SK-N-SH (cell line): ENCODE measurements at regions not wholly inside any gene's neighbourhood (a gene's known extent, or its start where the extent isn't known, plus 50 kb on each side); places are given as distances from the start of the nearest gene placed in this dataset.

Experiments
- CTCF ChIA-PET: fragments of 300-600, 350-600 bp; formaldehyde crosslinking; extraction: SDS; loops from one replicate; lab custom pipeline; 2021; lab: Yijun Ruan, JAX
- POLR2A ChIA-PET: fragments of 350-600 bp; sonication (Branson Sonifier 250); formaldehyde crosslinking; extraction: SDS; loops from one replicate; lab custom pipeline; 2020; ENCODE audit warnings: antibody characterized with exemption, inconsistent platforms; lab: Yijun Ruan, JAX
- DNase-seq: peaks from one replicate; pipeline ENCODE4 v3.0.0; 2012
- H2AFZ ChIP-seq: fragments of 200-600 bp; sonication (generic); 2 replicates; pipeline ENCODE4 v1.8.1; 2016; ENCODE audit warnings: antibody characterized with exemption, mild to moderate bottlenecking, low read depth
- H3F3A ChIP-seq: fragments of 200-600 bp; sonication (generic); replicated peaks from 2 replicates; pipeline ENCODE3; 2016; ENCODE audit warnings: antibody characterized with exemption, mild to moderate bottlenecking; ENCODE audit not compliant: insufficient read depth
- H3K27ac ChIP-seq, 2 experiments: fragments of 200-500 bp in 1 of 2; fragments of 200-600 bp in 1 of 2; sonication (Bioruptor generic) in 1 of 2; sonication (generic), shearing (Covaris generic) in 1 of 2; 2 replicates each; pipeline versions ENCODE4 v1.5.1 to v1.6.1; 2014 to 2016; ENCODE audit warnings: low read depth in 2 of 2, inconsistent platforms in 1 of 2, low read length in 1 of 2, mild to moderate bottlenecking in 1 of 2, mixed read lengths in 1 of 2
- H3K27me3 ChIP-seq: fragments of 200-600 bp; sonication (generic), shearing (Covaris generic); 2 replicates; pipeline ENCODE4 v1.6.1; 2016; ENCODE audit warnings: mixed run types; ENCODE audit not compliant: insufficient read depth
- H3K36me3 ChIP-seq, 2 experiments: fragments of 200-500 bp in 1 of 2; fragments of 200-600 bp in 1 of 2; sonication (Bioruptor generic) in 1 of 2; sonication (generic) in 1 of 2; replicated peaks in 1 of 2; 2 replicates each; pipeline versions ENCODE3 to v1.5.1; 2014 to 2016; ENCODE audit warnings: low read length in 1 of 2, mild to moderate bottlenecking in 1 of 2; ENCODE audit not compliant: insufficient read depth in 2 of 2, control insufficient read depth in 1 of 2
- H3K4me1 ChIP-seq, 2 experiments: fragments of 200-500 bp in 1 of 2; fragments of 200-600 bp in 1 of 2; sonication (Bioruptor generic) in 1 of 2; sonication (generic), shearing (Covaris generic) in 1 of 2; 2 replicates each; pipeline versions ENCODE4 v1.5.1 to v1.6.1; 2014 to 2016; ENCODE audit warnings: low read depth in 1 of 2, low read length in 1 of 2, mixed run types in 1 of 2; ENCODE audit not compliant: insufficient read depth in 2 of 2, control insufficient read depth in 1 of 2
- H3K4me2 ChIP-seq: fragments of 200-600 bp; sonication (generic), shearing (Covaris generic); 2 replicates; pipeline ENCODE4 v1.6.1; 2017; ENCODE audit warnings: mixed run types
- H3K4me3 ChIP-seq, 2 experiments: fragments of 200-500 bp in 1 of 2; fragments of 200-600 bp in 1 of 2; sonication (Bioruptor generic) in 1 of 2; sonication (generic), shearing (Covaris generic) in 1 of 2; 2 replicates each; pipeline versions ENCODE4 v1.5.1 to v1.8.1; 2014 to 2016; ENCODE audit warnings: low read depth in 2 of 2, inconsistent platforms in 1 of 2, low read length in 1 of 2, mild to moderate bottlenecking in 1 of 2, mixed read lengths in 1 of 2, moderate library complexity in 1 of 2
- H3K79me2 ChIP-seq: fragments of 200-600 bp; sonication (generic); 2 replicates; pipeline ENCODE4 v1.8.1; 2017; ENCODE audit warnings: mild to moderate bottlenecking; ENCODE audit not compliant: insufficient read depth
- H3K9ac ChIP-seq: fragments of 200-600 bp; sonication (generic); 2 replicates; pipeline ENCODE4 v1.6.1; 2017; ENCODE audit warnings: mixed run types
- H3K9me2 ChIP-seq: fragments of 200-600 bp; sonication (generic); 2 replicates; pipeline ENCODE4 v1.6.1; 2017; ENCODE audit warnings: mixed run types
- H3K9me3 ChIP-seq: fragments of 200-600 bp; sonication (generic); 2 replicates; pipeline ENCODE4 v1.6.1; 2017; ENCODE audit warnings: mixed run types, mild to moderate bottlenecking, moderate library complexity
- H4K20me1 ChIP-seq: fragments of 200-600 bp; sonication (generic); 2 replicates; pipeline ENCODE4 v1.6.1; 2017; ENCODE audit warnings: mild to moderate bottlenecking, mixed run types; ENCODE audit not compliant: insufficient read depth
- ELF1 ChIP-seq: IDR thresholded peaks from 2 replicates; pipeline ENCODE4 v1.4.0; 2012
- EP300 ChIP-seq, 2 experiments: IDR thresholded peaks; 2 replicates each; pipeline versions ENCODE4 v1.4.0 to v1.6.1; 2012; ENCODE audit warnings: borderline replicate concordance in 1 of 2, low read depth in 1 of 2, low read length in 1 of 2
- FOXM1 ChIP-seq: IDR thresholded peaks from 2 replicates; pipeline ENCODE4 v1.4.0; 2012; ENCODE audit warnings: low read depth, mild to moderate bottlenecking
- JUND ChIP-seq: IDR thresholded peaks from 2 replicates; pipeline ENCODE4 v1.4.0; 2012
- NFIC ChIP-seq: IDR thresholded peaks from 2 replicates; pipeline ENCODE4 v1.4.0; 2012; ENCODE audit warnings: borderline replicate concordance
- NRF1 ChIP-seq: IDR thresholded peaks from 2 replicates; pipeline ENCODE4 v1.6.1; 2012; ENCODE audit warnings: low read depth, mild to moderate bottlenecking, low read length
- RFX5 ChIP-seq: IDR thresholded peaks from 2 replicates; pipeline ENCODE4 v1.6.1; 2012; ENCODE audit warnings: mild to moderate bottlenecking, improper control_type of control experiment, low read length
- RXRA ChIP-seq: IDR thresholded peaks from 2 replicates; pipeline ENCODE4 v1.4.0; 2012; ENCODE audit warnings: low read depth, mild to moderate bottlenecking, borderline replicate concordance
- SIN3A ChIP-seq: IDR thresholded peaks from 2 replicates; pipeline ENCODE4 v1.6.1; 2012; ENCODE audit warnings: low read depth, mild to moderate bottlenecking, low read length, moderate library complexity, borderline replicate concordance
- SMC3 ChIP-seq: IDR thresholded peaks from 2 replicates; pipeline ENCODE4 v1.6.1; 2012; ENCODE audit warnings: low read depth, low read length, improper control_type of control experiment
- TCF12 ChIP-seq: IDR thresholded peaks from 2 replicates; pipeline ENCODE4 v1.4.0; 2012
- TEAD4 ChIP-seq: IDR thresholded peaks from 2 replicates; pipeline ENCODE4 v1.4.0; 2012; ENCODE audit warnings: mild to moderate bottlenecking, borderline replicate concordance; ENCODE audit not compliant: insufficient read depth
- ZBTB33 ChIP-seq: IDR thresholded peaks from 2 replicates; pipeline ENCODE4 v1.4.0; 2012; ENCODE audit warnings: low read depth, borderline replicate concordance
- WGBS: methylation state at CpG from one replicate; pipeline ENCODE4 v1.1.6; 2017; ENCODE audit warnings: low lambda C conversion rate; 5-methylcytosine and 5-hydroxymethylcytosine counted together
- TF ChIP-seq, protein P1 (sequence below): IDR thresholded peaks from 2 replicates; pipeline ENCODE4 v1.4.0; 2012; ENCODE audit warnings: low read depth
- TF ChIP-seq, protein P2 (sequence below): IDR thresholded peaks from 2 replicates; pipeline ENCODE4; 2012
- TF ChIP-seq, protein P3 (sequence below): fragments of 150-350 bp; IDR thresholded peaks from 2 replicates; pipeline ENCODE4 v1.6.1; 2016; ENCODE audit warnings: mild to moderate bottlenecking, low read depth, low read length
- TF ChIP-seq, protein P4 (sequence below): fragments of 200-600 bp; sonication (generic); IDR thresholded peaks from 2 replicates; pipeline ENCODE4 v1.6.1; 2017; ENCODE audit warnings: antibody characterized with exemption, mild to moderate bottlenecking, moderate library complexity
- TF ChIP-seq, protein P5 (sequence below): IDR thresholded peaks from 2 replicates; pipeline ENCODE4 v1.6.1; 2012; ENCODE audit warnings: mild to moderate bottlenecking, low read depth, low read length, moderate library complexity

- Histone ChIP-seq H3K36me3 (no peaks in the 10 kb centered on the region), H4K20me1 (no peaks in the 10 kb centered on the region), H3K79me2 (no peaks in the 10 kb centered on the region), H3K27me3 (no peaks in the 10 kb centered on the region), H3K9me2 (peaks cover 3% of the 10 kb centered on the region; the same call in 1 of the 2 replicates), H3K4me1 (no peaks in the 10 kb centered on the region; a peak in 1 of 4 replicates), H3F3A (no peaks in the 10 kb centered on the region), H3K4me3 (no peak overlapping the region), H3K4me2 (no peak overlapping the region), H3K27ac (no peak overlapping the region), H3K9me3 (no peaks in the 10 kb centered on the region), H3K9ac (no peak overlapping the region), H2AFZ (no peak overlapping the region)
- WGBS, result 56% methylated on average over 1 of the region's 1 CpG
- CTCF ChIA-PET, result no interaction called here
- no peak for DNase-seq
- POLR2A ChIA-PET, result no interaction called here
- TF ChIP-seq RFX5 (no peak), NFIC (no peak), TCF12 (no peak), EP300 (IDR thresholded peaks at IDR 0.05; ENCODE audit: borderline replicate concordance in 1 of 2, low read depth in 1 of 2, low read length in 1 of 2) (no peak), ZBTB33 (no peak), NRF1 (no peak), SIN3A (no peak), TEAD4 (no peak), RXRA (no peak), FOXM1 (no peak), ELF1 (no peak), SMC3 (no peak), JUND (no peak)
- TF ChIP-seq, protein P1, sequence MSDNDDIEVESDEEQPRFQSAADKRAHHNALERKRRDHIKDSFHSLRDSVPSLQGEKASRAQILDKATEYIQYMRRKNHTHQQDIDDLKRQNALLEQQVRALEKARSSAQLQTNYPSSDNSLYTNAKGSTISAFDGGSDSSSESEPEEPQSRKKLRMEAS, result no peak
- TF ChIP-seq, protein P2, sequence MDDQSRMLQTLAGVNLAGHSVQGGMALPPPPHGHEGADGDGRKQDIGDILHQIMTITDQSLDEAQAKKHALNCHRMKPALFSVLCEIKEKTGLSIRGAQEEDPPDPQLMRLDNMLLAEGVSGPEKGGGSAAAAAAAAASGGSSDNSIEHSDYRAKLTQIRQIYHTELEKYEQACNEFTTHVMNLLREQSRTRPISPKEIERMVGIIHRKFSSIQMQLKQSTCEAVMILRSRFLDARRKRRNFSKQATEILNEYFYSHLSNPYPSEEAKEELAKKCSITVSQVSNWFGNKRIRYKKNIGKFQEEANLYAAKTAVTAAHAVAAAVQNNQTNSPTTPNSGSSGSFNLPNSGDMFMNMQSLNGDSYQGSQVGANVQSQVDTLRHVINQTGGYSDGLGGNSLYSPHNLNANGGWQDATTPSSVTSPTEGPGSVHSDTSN, result no peak
- TF ChIP-seq, protein P3, sequence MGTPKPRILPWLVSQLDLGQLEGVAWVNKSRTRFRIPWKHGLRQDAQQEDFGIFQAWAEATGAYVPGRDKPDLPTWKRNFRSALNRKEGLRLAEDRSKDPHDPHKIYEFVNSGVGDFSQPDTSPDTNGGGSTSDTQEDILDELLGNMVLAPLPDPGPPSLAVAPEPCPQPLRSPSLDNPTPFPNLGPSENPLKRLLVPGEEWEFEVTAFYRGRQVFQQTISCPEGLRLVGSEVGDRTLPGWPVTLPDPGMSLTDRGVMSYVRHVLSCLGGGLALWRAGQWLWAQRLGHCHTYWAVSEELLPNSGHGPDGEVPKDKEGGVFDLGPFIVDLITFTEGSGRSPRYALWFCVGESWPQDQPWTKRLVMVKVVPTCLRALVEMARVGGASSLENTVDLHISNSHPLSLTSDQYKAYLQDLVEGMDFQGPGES, result no peak
- TF ChIP-seq, protein P4, sequence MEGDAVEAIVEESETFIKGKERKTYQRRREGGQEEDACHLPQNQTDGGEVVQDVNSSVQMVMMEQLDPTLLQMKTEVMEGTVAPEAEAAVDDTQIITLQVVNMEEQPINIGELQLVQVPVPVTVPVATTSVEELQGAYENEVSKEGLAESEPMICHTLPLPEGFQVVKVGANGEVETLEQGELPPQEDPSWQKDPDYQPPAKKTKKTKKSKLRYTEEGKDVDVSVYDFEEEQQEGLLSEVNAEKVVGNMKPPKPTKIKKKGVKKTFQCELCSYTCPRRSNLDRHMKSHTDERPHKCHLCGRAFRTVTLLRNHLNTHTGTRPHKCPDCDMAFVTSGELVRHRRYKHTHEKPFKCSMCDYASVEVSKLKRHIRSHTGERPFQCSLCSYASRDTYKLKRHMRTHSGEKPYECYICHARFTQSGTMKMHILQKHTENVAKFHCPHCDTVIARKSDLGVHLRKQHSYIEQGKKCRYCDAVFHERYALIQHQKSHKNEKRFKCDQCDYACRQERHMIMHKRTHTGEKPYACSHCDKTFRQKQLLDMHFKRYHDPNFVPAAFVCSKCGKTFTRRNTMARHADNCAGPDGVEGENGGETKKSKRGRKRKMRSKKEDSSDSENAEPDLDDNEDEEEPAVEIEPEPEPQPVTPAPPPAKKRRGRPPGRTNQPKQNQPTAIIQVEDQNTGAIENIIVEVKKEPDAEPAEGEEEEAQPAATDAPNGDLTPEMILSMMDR, result no peak
- TF ChIP-seq, protein P5, sequence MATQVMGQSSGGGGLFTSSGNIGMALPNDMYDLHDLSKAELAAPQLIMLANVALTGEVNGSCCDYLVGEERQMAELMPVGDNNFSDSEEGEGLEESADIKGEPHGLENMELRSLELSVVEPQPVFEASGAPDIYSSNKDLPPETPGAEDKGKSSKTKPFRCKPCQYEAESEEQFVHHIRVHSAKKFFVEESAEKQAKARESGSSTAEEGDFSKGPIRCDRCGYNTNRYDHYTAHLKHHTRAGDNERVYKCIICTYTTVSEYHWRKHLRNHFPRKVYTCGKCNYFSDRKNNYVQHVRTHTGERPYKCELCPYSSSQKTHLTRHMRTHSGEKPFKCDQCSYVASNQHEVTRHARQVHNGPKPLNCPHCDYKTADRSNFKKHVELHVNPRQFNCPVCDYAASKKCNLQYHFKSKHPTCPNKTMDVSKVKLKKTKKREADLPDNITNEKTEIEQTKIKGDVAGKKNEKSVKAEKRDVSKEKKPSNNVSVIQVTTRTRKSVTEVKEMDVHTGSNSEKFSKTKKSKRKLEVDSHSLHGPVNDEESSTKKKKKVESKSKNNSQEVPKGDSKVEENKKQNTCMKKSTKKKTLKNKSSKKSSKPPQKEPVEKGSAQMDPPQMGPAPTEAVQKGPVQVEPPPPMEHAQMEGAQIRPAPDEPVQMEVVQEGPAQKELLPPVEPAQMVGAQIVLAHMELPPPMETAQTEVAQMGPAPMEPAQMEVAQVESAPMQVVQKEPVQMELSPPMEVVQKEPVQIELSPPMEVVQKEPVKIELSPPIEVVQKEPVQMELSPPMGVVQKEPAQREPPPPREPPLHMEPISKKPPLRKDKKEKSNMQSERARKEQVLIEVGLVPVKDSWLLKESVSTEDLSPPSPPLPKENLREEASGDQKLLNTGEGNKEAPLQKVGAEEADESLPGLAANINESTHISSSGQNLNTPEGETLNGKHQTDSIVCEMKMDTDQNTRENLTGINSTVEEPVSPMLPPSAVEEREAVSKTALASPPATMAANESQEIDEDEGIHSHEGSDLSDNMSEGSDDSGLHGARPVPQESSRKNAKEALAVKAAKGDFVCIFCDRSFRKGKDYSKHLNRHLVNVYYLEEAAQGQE, result no peak
Measured at GRCh38 chr10:65126288-65126687, 1605.1 kb downstream of the REEP3 start.
